Esophagus squamous epithelium (tissue), 4 donors: ENCODE measurements at regions not wholly inside any gene's neighbourhood (a gene's known extent, or its start where the extent isn't known, plus 50 kb on each side); places are given as distances from the start of the nearest gene placed in this dataset.

ENCODE experiments used
- CTCF ChIP-seq, 6 experiments: fragments of 450-650 bp in 4 of 6; fragments of 200-600 bp in 2 of 6; sonication (generic) in 2 of 6; IDR thresholded peaks; one replicate each; pipeline ENCODE4 v1.5.1; 2016 to 2019; ENCODE audit warnings: antibody characterized with exemption in 6 of 6, mild to moderate bottlenecking in 4 of 6, moderate library complexity in 4 of 6
- POLR2A ChIP-seq, 4 donors: fragments of 450-650 bp; IDR thresholded peaks; one replicate each; pipeline ENCODE4 v1.6.1; 2017; ENCODE audit warnings: antibody characterized with exemption in 4 of 4, mild to moderate bottlenecking in 4 of 4, moderate library complexity in 3 of 4

DNA sequence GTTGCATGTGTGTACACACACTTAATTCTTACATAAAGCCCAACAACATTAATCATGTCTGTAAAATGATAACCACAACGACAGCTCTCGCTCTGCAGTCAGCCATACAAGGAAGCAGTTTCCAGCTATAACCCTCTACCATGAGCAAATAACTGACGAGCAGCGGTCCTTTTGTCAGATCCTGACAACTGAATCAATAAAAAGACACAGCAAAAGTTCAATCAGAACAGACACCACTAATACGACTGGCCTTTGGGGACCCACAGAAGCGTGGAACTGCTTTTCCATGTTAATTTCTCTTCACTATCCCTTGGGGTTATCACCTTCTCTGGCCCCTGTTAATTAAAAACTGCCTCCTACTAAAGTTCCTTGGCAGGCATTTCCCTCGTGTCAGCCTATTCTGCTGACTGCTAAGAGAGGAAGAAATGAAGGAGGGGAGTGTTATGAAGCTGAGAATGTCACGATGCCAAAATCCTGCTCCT, 722.8 kb upstream of the GRAMD2B start:
- TF ChIP-seq CTCF (IDR thresholded peaks at IDR 0.05) = no peak
- no peak for TF ChIP-seq POLR2A (IDR thresholded peaks at IDR 0.05)
